22Rv1 (cell line): ENCODE measurements at regions not wholly inside any gene's neighbourhood (a gene's known extent, or its start where the extent isn't known, plus 50 kb on each side); places are given as distances from the start of the nearest gene placed in this dataset.
"Not testable (repeated sequence)": the region's sequence is repeated elsewhere in the genome, so short reads cannot be mapped to it uniquely, and the experiment has no call there.

ENCODE experiments used
- H3K27ac ChIP-seq: fragments of 450-650 bp; 2 replicates; pipeline ENCODE4 v1.5.1; 2017
- CTCF ChIP-seq: fragments of 450-650 bp; IDR thresholded peaks from 2 replicates; pipeline ENCODE4 v1.5.1; 2017; ENCODE audit warnings: mild to moderate bottlenecking
- ZFX ChIP-seq: fragments of 450-650 bp; IDR thresholded peaks from 2 replicates; pipeline ENCODE4 v1.6.1; 2017; ENCODE audit warnings: antibody characterized with exemption, borderline replicate concordance

DNA sequence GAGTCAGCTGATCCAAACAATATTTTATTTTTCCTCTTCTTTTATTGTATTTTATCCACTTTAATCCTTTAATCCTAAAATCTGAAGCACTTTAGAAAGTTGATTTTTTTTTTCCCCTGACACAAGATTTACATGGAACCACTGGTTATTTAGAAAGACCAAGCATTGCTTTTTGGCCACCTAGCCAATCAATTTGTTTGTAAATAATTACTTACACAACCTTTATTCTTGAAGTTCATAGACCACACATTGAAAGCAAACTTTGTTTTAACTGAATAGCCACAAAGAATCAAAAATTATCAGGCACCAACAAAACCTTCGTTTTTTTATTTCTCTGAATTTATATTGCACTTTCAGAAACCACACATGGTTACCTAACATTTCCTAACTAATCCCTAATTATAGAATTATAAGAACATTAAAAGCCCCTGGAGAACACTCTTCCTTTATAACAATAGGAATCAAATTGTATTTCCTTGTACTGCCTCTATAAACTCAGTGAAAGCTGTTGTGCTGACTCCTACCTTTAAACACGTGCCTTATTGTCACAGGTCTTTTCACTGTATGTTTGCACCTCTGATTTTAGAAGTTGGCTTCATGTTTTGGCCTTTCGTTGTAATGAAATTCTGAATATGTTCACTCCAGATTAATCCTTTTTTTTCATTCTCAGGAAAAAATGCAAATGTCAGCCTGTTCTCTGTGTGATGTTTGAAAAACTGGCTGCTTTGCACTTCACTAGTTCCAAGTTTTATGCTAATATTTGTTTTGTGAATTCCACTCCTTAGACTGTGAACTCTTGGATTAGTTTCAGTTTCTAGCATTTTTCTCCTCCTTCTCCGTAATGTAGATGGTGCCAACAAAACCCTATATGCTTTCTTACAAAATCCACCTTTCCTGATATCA lies 1511.9 kb downstream of the REEP3 start:
- TF ChIP-seq ZFX (no peak), CTCF (no peak)

DNA sequence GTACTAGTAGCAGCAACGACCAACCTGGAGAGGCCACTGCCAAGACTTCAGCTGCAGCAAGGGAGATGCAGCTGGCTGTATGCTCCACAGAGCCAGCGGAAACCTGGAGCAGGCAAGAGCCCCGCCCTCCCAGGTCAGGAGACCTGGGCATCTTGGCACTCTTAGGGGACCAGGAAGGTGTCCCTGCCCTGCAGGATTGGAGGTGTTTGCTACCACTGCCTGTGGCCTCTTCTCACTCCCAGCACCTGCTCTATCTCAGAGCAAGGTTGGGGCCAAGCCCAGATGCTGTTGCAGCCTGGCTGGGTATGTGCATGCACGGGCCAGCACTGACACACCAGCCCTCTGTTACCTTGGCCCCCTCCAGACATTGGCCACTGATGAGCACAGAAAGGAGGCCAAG lies 1512.8 kb downstream of the REEP3 start:
- H3K27ac ChIP-seq = no peak overlapping the region
- no peak for TF ChIP-seq CTCF
- TF ChIP-seq ZFX = no peak

More for the DNA sequence above, 1511.9 kb downstream of the REEP3 start:
- no peak overlapping the region for H3K27ac ChIP-seq

- no peak overlapping the region for H3K27ac ChIP-seq
Measured at GRCh38 chr10:65040796-65041195, 1519.6 kb downstream of the REEP3 start.

GRCh38 chr10:65041307-65041706 lies 1520.1 kb downstream of the REEP3 start:
- H3K27ac ChIP-seq = no peak overlapping the region
- TF ChIP-seq CTCF (no peak), ZFX (no peak)

More at GRCh38 chr10:65040796-65041195, 1519.6 kb downstream of the REEP3 start:
- TF ChIP-seq CTCF = no peak

- H3K27ac ChIP-seq = no peak overlapping the region
- no peak for TF ChIP-seq CTCF
- no peak for TF ChIP-seq ZFX
Measured at GRCh38 chr10:65042496-65042895, 1521.3 kb downstream of the REEP3 start.

DNA sequence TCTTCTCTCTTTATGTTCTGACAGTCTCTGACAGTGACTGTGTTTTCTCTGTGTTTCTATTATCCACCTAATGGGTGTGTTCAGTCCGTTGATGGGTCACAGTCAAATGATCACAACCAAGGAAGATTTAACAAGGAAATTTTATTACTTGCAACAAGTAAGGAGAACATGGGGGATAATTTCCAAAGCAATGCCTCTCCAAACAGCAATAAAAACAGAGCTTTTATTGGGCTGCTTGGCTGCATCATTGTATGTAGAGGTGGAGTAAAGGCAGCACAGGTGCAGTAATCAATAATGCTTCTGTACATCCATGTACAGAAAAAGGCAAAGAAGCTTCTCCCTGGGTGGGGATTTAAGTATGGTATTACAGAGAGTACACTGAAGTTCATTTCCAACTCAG lies 1525.6 kb downstream of the REEP3 start:
- TF ChIP-seq ZFX = no peak
- TF ChIP-seq CTCF = no peak
- no peak overlapping the region for H3K27ac ChIP-seq

DNA sequence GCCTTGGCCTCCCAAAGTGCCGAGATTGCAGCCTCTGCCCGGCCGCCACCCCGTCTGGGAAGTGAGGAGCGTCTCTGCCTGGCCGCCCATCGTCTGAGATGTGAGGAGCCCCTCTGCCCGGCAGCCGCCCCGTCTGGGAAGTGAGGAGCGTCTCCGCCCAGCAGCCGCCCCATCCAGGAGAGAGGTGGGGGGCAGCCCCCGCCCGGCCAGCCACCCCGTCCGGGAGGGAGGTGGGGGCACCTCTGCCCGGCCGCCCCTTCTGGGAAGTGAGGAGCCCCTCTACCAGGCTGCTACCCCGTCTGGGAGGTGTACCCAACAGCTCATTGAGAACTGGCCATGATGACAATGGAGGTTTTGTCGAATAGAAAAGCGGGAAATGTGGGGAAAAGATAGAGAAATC lies 1530.9 kb downstream of the REEP3 start:
- not testable (repeated sequence) for H3K27ac ChIP-seq

DNA sequence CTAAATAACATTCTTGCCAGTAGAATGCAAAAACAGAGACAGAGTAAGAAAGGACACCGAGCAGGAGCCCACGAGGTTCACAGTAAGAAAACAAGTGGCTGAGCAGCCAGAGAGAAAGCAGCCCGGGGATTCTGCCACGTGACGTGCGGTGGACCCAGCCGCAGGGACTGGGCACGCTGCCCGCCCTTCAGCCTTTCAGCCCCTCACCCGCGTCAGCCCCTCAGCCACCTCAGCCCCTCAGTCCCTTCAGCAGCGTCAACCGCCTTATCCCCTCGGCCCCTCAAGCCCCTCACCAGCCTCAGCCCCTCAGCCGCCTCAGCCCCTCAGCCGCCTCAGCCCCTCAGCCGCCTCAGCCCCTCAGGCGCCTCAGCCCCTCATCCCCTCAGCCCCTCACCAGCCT lies 1532.2 kb downstream of the REEP3 start:
- not testable (repeated sequence) for H3K27ac ChIP-seq

DNA sequence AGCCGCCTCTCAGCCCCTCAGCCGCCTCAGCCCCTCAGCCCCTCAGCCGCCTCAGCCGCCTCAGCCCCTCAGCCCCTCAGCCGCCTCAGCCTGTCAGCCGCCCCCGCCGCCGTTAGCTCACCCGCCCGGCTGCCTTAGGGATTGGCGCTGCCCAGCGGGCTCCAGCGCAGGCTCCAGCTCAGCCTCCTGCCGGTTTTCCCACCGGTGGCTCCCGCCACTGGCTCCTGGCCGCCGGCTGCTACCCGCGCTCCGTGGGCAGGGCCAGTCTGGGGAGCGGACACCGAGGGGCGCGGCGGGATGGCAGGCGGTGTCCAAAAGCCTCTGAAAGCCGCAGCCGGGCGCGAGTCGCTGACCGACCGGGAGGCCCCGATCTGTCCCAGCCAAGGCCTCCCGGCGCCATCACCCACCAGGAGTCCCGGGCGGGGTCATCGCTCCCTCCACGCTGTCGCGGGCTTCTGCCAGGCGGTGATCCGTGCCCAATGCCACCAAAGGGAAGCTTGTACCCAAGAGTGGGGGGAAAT lies 1532.7 kb downstream of the REEP3 start:
- not testable (repeated sequence) for H3K27ac ChIP-seq

DNA sequence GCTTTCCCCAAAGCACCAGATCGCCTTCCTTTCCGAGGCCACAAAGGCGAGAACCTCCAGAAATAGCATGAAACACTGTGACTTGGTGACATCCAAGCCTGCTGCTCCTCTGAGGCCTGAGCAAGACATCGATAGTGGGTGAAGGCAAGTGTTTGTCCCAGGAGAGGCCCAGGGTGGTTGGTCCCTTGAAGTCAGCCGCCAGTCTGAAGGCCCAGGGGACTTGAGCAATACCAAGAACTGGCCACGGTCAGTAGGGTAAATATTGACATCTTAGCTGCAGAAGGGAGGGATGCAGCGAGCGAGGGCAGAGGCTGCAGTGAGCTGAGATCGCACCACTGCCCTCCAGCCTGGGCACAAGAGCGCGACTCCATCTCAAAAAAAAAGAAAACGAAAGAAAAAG lies 1533.5 kb downstream of the REEP3 start:
- H3K27ac ChIP-seq = not testable (repeated sequence)
